Breast epithelium (tissue), 3 donors: ENCODE measurements at regions not wholly inside any gene's neighbourhood (a gene's known extent, or its start where the extent isn't known, plus 50 kb on each side); places are given as distances from the start of the nearest gene placed in this dataset.

Experiments
- POLR2A ChIP-seq: fragments of 450-650 bp; IDR thresholded peaks from one replicate; pipeline ENCODE4 v1.6.1; 2016; ENCODE audit warnings: antibody characterized with exemption, mild to moderate bottlenecking, moderate library complexity
- POLR2AphosphoS5 ChIP-seq, 3 donors: sonication (generic); formaldehyde crosslinking; IDR thresholded peaks; one replicate each; pipeline ENCODE4 v1.6.1; 2017; ENCODE audit warnings: antibody characterized with exemption in 3 of 3

GRCh38 chr2:74074487-74074886 is 73.2 kb downstream of the BOLA3 start:
- no peak for TF ChIP-seq POLR2A
- TF ChIP-seq POLR2AphosphoS5 (IDR thresholded peaks at IDR 0.05) = no peak
